GM19397 (cell line): ENCODE measurements at regions not wholly inside any gene's neighbourhood (a gene's known extent, or its start where the extent isn't known, plus 50 kb on each side); places are given as distances from the start of the nearest gene placed in this dataset.
"Not testable (repeated sequence)": the region's sequence is repeated elsewhere in the genome, so short reads cannot be mapped to it uniquely, and the experiment has no call there.

Experiments used
- ATAC-seq: cut with Tn5 transposase; IDR thresholded peaks from one replicate; pipeline ENCODE4 v1.9.1; 2021; ENCODE audit warnings: mild to moderate bottlenecking, moderate library complexity; ENCODE audit not compliant: unreplicated experiment

DNA sequence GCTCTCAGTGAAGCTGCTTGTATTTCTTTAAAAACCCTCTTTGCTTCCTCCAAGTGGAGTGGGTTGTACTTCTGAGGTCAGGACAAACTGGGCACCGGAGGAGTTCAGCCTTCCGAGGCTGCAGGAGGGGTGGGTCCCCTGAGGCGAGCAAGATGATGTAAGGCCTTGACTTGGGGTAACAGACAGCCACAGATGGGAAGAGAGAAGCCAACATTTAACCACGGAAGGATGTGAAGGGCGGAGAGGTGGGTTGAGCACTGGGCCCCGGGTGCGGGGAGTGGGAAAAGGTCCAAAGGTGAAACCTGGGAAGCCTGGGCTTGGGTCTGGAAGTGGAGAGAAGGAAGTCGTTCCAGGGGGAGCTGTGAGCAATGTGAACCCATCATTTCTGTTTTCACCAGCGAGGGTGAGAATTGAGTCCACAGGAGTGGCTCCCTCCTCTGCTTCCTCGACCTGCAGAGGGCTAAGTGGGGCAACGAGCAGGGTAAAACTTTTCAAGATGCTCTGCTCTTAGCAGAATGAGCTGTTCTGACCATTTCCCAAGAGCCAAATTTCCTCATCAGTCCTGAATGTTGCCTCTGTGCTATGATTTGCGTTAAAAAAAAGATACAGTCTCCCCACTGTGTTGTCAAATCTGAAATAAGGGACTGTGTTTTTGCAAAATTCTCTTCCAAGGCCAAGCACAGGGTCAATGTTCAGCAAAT lies 137.7 kb upstream of the CRHR1 start:
- ATAC-seq = no peak

DNA sequence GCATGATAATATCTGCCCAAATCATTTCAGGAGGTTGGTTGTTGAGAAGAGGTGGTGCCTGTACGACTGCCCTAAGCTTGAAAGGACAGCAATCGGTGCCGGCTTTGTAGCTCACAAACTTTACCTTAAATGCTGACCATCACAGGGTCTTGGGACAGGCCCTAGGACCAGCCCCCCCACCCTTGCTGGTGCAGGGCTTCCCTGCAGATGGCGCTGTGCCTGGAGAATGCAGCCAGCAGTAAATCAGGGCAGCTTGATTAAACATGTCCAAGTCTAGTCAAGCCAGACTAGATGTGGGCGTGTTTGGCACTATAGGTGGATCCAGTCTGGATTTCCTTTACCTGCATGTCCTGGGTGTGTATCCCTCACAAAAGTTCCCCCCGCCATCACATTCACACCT lies 135.5 kb upstream of the CRHR1 start:
- no peak for ATAC-seq

- no peak for ATAC-seq
Observed at GRCh38 chr17:45649796-45650195, 134.3 kb upstream of the CRHR1 start.

DNA sequence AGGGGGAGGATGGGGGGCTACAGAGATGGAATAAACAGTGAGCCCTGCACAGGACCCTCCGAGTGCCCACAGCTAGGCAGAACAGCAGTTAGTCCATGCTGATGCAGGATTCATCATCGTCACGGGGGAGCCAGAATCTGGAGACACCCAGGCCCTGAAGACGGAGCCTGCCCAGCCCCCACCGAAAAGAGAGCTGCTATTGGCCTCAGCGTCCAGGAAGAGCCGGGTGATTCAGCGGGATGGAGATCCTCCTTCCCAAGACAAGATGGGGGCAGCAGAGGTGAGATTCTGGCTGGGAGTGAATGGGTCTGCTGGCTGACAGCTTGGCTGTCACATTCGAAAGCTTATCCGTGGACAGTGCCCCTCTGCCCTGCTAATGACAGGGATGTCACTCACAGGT lies 133.6 kb upstream of the CRHR1 start:
- ATAC-seq = no peak

GRCh38 chr17:45651145-45651709 lies 132.9 kb upstream of the CRHR1 start:
- ATAC-seq = no peak

DNA sequence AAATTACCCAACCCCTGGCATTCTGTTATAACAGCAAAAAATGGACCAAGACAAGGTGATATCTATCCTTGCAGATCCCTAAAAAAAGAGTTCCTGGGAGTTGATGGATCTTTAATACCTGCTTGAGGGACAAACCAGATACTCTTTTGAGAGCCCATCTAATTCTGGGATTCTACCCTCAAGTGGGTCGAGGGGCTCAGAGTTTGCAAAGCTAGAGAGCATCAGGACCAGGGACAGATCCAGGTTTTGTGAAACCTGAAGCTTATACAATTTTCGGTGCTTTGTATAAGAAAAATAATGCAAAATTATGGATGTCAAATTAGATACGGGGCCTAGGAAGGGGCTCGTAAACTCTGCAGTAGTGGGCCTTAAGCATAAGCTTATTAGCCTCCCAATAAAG lies 130.5 kb upstream of the CRHR1 start:
- no peak for ATAC-seq

GRCh38 chr17:45656527-45657181 lies 127.5 kb upstream of the CRHR1 start:
- no peak for ATAC-seq

DNA sequence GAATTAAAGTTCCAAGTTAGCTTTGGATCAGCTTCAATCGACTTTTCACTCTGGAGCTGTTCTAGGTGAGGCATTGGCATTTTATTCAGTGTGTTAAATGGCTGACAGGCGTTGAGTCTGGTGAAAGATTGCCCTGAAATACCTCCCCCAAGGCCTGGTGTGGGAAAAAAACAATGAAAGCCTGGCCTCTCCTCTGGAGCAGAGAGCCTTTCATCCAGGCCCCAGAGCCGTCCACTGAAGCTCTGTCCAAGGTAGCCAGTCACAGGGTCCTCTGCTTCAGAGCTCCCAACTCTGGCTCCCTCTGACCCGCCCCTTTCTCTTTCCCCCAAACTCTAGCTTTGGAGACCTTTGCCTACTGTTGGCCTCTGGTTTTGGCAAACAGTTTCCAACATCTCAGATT lies 123.6 kb upstream of the CRHR1 start:
- ATAC-seq = no peak

DNA sequence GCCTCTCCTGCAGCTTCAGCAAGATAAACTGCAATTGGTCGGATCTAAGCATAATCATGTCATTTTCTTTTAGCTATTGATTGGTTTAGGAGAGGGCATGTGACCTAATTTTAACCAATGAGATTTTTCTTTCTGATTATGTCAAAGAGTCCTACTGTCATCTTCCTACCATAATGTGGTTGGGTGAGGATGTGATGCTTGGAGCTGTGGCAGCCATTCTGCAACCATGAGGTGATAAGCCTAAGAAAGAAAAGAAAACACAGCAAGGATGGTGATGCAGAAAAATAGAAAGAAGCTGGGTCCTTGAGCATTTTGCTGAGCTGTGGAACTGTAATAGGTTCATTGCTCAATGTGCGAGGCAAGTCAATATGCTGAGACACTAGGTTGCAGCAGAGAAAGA lies 121.7 kb upstream of the CRHR1 start:
- no peak for ATAC-seq

GRCh38 chr17:45663772-45664171 lies 120.3 kb upstream of the CRHR1 start:
- no peak for ATAC-seq

GRCh38 chr17:45664921-45665320 lies 119.2 kb upstream of the CRHR1 start:
- ATAC-seq = no peak

GRCh38 chr17:45666046-45666600 lies 118.0 kb upstream of the CRHR1 start:
- no peak for ATAC-seq

- ATAC-seq = no peak
Observed at GRCh38 chr17:45666641-45667040, 117.5 kb upstream of the CRHR1 start.

DNA sequence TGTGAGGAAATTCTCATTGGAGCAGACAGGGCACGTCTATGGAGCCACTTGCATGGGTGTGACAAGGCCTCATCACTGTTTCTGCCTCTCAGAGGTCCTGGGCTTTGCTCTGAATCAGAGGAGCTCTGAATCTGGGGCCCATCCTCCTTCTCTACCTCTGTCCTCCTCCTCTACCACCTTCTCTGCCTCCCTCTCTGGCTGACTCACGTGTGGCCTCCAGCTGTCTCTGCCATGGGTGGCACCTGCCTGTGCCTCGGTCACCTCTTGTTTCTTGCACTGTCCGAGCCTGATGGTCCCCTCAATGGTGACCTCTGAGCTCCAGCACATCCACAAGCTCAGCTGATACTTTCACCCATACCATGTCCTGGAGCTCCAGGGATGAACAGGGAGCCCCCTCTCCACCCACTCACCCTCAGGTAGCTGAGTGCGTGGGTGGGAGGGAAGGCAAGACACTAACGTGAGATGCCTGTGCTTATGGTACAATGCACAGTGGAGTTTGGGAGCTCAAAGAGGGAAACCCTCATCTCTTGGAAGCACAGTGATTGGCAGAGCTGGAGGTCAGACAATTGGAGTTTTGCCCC lies 116.4 kb upstream of the CRHR1 start:
- ATAC-seq = no peak

GRCh38 chr17:45668316-45668715 lies 115.8 kb upstream of the CRHR1 start:
- no peak for ATAC-seq

- ATAC-seq = no peak
Observed at GRCh38 chr17:45672301-45672700, 111.8 kb upstream of the CRHR1 start.

DNA sequence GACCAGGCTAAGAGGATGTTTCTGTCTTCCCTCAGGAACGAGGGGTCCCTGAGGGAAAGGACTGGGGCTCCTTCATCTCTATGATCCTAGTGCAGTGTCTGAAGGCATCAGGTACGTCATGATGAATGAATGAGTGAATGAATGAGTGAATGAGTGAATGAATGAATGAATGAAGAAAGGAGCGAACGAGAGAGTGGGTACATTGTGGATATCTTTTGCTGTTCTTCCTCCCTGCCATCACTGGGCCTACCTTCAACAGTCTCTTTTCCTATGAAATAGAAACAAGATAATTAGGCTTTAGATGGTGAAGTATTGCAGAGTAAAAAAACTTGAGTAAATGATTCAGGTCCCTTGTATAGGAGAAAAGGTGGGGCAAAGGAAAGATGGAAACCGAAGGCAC lies 111.3 kb upstream of the CRHR1 start:
- ATAC-seq = no peak

DNA sequence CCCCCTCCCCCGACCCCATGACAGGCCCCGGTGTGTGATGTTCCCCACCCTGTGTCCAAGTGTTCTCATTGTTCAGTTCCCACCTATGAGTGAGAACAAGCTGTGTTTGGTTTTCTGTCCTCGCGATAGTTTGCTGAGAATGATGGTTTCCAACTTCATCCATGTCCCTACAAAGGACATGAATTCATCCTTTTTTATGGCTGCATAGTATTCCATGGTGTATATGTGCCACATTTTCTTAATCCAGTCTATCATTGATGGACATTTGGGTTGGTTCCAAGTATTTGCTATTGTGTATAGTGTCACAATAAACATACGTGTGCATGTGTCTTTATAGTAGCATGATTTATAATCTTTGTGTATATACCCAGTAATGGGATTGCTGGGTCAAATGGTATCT lies 110.4 kb upstream of the CRHR1 start:
- not testable (repeated sequence) for ATAC-seq

DNA sequence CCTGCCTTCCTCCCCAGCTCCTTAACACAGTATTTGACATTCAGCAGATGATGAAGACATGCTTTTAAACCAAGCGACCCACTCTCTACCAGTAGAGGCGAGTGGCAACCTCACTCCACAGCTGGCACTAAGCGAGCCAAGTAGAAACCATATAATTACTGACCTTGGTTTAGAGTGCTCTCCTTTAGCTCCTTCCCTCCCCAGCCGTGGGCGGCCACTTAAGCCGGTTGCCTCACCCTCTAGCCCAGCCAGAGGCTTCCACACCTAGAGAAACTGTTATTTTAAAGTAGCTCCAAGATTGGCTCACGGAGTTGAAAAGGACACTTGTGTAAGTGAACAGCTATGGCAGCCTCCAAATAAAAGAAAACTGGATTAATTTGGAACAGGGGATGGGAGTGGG lies 109.1 kb upstream of the CRHR1 start:
- no peak for ATAC-seq

GRCh38 chr17:45675892-45676291 lies 108.2 kb upstream of the CRHR1 start:
- no peak for ATAC-seq

GRCh38 chr17:45676695-45677094 lies 107.4 kb upstream of the CRHR1 start:
- ATAC-seq = no peak

DNA sequence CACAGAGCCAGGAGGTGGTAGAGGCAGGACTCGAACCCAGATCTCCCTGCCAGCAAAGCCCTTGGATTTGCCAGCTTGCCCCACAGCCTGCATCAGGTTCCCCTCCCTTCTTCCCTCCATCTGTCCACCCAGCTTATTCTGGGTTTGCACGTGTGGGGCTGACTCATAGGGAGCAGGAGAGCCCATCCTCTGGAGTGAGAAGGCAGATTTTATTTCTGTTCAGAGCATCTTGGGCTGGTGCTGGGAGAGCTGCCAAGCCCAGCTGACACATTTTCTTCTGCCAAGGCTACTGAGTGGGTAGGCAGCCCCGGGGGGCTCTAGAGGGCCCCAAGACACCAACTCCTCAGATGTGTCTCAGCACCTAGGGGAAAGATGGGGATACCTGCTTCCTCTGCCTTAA lies 106.3 kb upstream of the CRHR1 start:
- no peak for ATAC-seq
